Heart right ventricle (tissue), 16 donors: ENCODE measurements at regions not wholly inside any gene's neighbourhood (a gene's known extent, or its start where the extent isn't known, plus 50 kb on each side); places are given as distances from the start of the nearest gene placed in this dataset.

Source experiments
- ATAC-seq, 8 donors: fragments of 200-7000 bp; cut with Tn5 transposase; one replicate each; pipeline ENCODE4 v1.9.1; 2020; ENCODE audit warnings: mild to moderate bottlenecking in 8 of 8, moderate library complexity in 8 of 8, moderate number of reproducible peaks in 1 of 8
- DNase-seq, 2 donors: peaks; one replicate each; pipeline ENCODE4 v3.0.0-alpha.2; 2020
- H3K27ac ChIP-seq, 10 donors: fragments of 200-600 bp; sonication (generic) in 2 of 10; one replicate each; pipeline versions ENCODE4 v1.5.0 to v1.8.0; 2020 to 2022; ENCODE audit warnings: mild to moderate bottlenecking in 3 of 10
- H3K27me3 ChIP-seq, 7 donors: fragments of 200-600 bp; one replicate each; pipeline ENCODE4 v1.8.0; 2021 to 2022; ENCODE audit warnings: mild to moderate bottlenecking in 2 of 7
- H3K36me3 ChIP-seq, 9 donors: fragments of 200-600 bp; sonication (generic) in 1 of 9; one replicate each; pipeline versions ENCODE4 v1.5.0 to v1.8.0; 2020 to 2022; ENCODE audit warnings: mild to moderate bottlenecking in 2 of 9
- H3K4me1 ChIP-seq, 9 donors: fragments of 200-600 bp; sonication (generic) in 1 of 9; one replicate each; pipeline versions ENCODE4 v1.5.0 to v1.8.0; 2020 to 2022; ENCODE audit warnings: mild to moderate bottlenecking in 4 of 9
- H3K4me3 ChIP-seq, 10 donors: fragments of 200-600 bp; sonication (generic) in 2 of 10; one replicate each; pipeline versions ENCODE4 v1.5.0 to v1.8.0; 2020 to 2022; ENCODE audit warnings: mild to moderate bottlenecking in 7 of 10, moderate library complexity in 2 of 10
- H3K9me3 ChIP-seq, 11 donors: fragments of 200-600 bp in 10 of 11; sonication (generic) in 2 of 11; one replicate each; pipeline versions ENCODE4 v1.5.0 to v1.8.0; 2013 to 2022; ENCODE audit warnings: mild to moderate bottlenecking in 2 of 11, control low read depth in 1 of 11, moderate library complexity in 1 of 11
- CTCF ChIP-seq, 9 donors: fragments of 200-600 bp; sonication (generic) in 2 of 9; IDR thresholded peaks; one replicate each; pipeline versions ENCODE4 v1.5.0 to v1.8.0; 2021 to 2022; ENCODE audit warnings: antibody characterized with exemption in 9 of 9, mild to moderate bottlenecking in 5 of 9, moderate library complexity in 1 of 9
- WGBS, 2 donors: extraction: QIAGEN DNeasy Blood & Tissue Kit; methylation state at CpG; one replicate each; pipeline ENCODE4 v1.1.7; 2013; ENCODE audit warnings: inconsistent platforms in 1 of 2; 5-methylcytosine and 5-hydroxymethylcytosine counted together
- intact Hi-C, 10 donors: fragments of 100-400 bp; cut with DNase I; formaldehyde crosslinking; loops; one replicate each; pipeline versions ENCODE4 v1.11.1 to v1.14.2; 2022
- donor health status: Arrhythmogenic right ventricular cardiomyopathy.
- donor health status: ischemic (EF 13 %, LVEDD 7.1; RV severe dilation, severe dysfunction).
- donor health status: healthy with polysubstance abuse.
- donor health status: DM: no; HTN: yes; CAD: no.
- donor health status: DM: no; HTN: no; CAD: no.
- donor health status: ischemic (EF 25% LVEDD 6.9; RV normal size, moderate dysfunction).
- donor health status: ischemic (EF 25% LVEDD 5.7; RV mildly dilated, moderate dysfunction).
- donor health status: healthy.
- donor health status: DM: yes; HTN: yes; CAD: no.
- donor health status: Ischemic cardiomyopathy.
- donor health status: ischemic (EF 35%, LVEDD 5.7; RV mildly dilated, moderate dysfunction).
- donor health status: nonischemic (EF 11% LVEDD 7.7; RV severe dilation, severe dysfunction).
- donor health status: DM: yes; HTN: yes; CAD: no.
- donor health status: PGD.
- donor health status: ischemic (EF 29% LVEDD 5.4; RV normal size, mild dysfunction).
- donor health status: nonischemic (EF 23%, LVEDD 6.1; RV moderate dilation, normal function).

- TF ChIP-seq CTCF (IDR thresholded peaks at IDR 0.05): no peak
- Histone ChIP-seq H3K4me1 (peaks cover 0 to 13% (median 0%) of the 10 kb centered on the region in 9 donors), H3K4me3 (no peak overlapping the region), H3K27me3 (peaks cover 0 to 6% (median 2%) of the 10 kb centered on the region in 7 donors), H3K36me3 (no peaks in the 10 kb centered on the region), H3K27ac (peak overlapping the region in 2 of 10 donors; percentile 7 to 36), H3K9me3 (no peaks in the 10 kb centered on the region)
- WGBS, 2 donors: 85% methylated on average over 7 of the region's 7 CpGs
- intact Hi-C loops: loop anchor here in 3 of 10 donors (5.0 to 10.0 kb wide), 2 partner anchors 61 to 68 kb away; no protein-coding TSS in a partner anchor
- no peak for DNase-seq
- no peak for ATAC-seq
Measured at GRCh38 chr3:102674284-102674683, 239.5 kb downstream of the ZPLD1 start.

- intact Hi-C loops: loop anchor here in 1 of 10 donors (10.0 kb wide), 1 partner anchor 58 kb away; no protein-coding TSS in a partner anchor
- DNase-seq (no peak), ATAC-seq (no peak)
- Histone ChIP-seq H3K27ac (no peak overlapping the region), H3K4me1 (peaks cover 0 to 13% (median 0%) of the 10 kb centered on the region in 9 donors), H3K27me3 (peaks cover 0 to 4% (median 0%) of the 10 kb centered on the region in 7 donors), H3K36me3 (no peaks in the 10 kb centered on the region), H3K4me3 (no peak overlapping the region), H3K9me3 (no peaks in the 10 kb centered on the region)
- no peak for TF ChIP-seq CTCF (IDR thresholded peaks at IDR 0.05)
Measured at GRCh38 chr3:102676424-102676823, 241.6 kb downstream of the ZPLD1 start.

GRCh38 chr3:102682741-102683140, 247.9 kb downstream of the ZPLD1 start:
- no peak for TF ChIP-seq CTCF (IDR thresholded peaks at IDR 0.05)
- Histone ChIP-seq H3K9me3 (no peaks in the 10 kb centered on the region), H3K27me3 (no peaks in the 10 kb centered on the region), H3K27ac (no peak overlapping the region), H3K4me1 (no peaks in the 10 kb centered on the region), H3K36me3 (no peaks in the 10 kb centered on the region), H3K4me3 (no peak overlapping the region)
- intact Hi-C loops: no loop called here
- ATAC-seq (no peak), DNase-seq (no peak)

GRCh38 chr3:102686792-102687191, 252.0 kb downstream of the ZPLD1 start:
- H3K27ac ChIP-seq: no peak overlapping the region
- H3K9me3 ChIP-seq: no peaks in the 10 kb centered on the region
- H3K27me3 ChIP-seq: no peaks in the 10 kb centered on the region
- no peak overlapping the region for H3K4me3 ChIP-seq
- DNase-seq (no peak), ATAC-seq (no peak)
- no peaks in the 10 kb centered on the region for H3K4me1 ChIP-seq
- no peaks in the 10 kb centered on the region for H3K36me3 ChIP-seq
- WGBS, 2 donors: 78 to 81% methylated on average over 2 of the region's 2 CpGs
- no peak for TF ChIP-seq CTCF (IDR thresholded peaks at IDR 0.05)
- intact Hi-C loops: no loop called here
